Mesenchymal stem cell (in vitro differentiated cells and primary cell): ENCODE measurements at regions not wholly inside any gene's neighbourhood (a gene's known extent, or its start where the extent isn't known, plus 50 kb on each side); places are given as distances from the start of the nearest gene placed in this dataset.

Source experiments
- DNase-seq: peaks from one replicate; pipeline ENCODE4 v3.0.0-alpha.2; 2013
- H2AFZ ChIP-seq: one replicate; pipeline ENCODE4 v1.6.1; 2013; ENCODE audit warnings: low read depth, mild to moderate bottlenecking, control low read depth, inconsistent platforms, low read length, moderate library complexity
- H2AK5ac ChIP-seq: 2 replicates; pipeline ENCODE4 v1.6.1; 2013; ENCODE audit warnings: low read length, moderate library complexity, mild to moderate bottlenecking, inconsistent platforms; ENCODE audit not compliant: severe bottlenecking
- H2BK120ac ChIP-seq: one replicate; pipeline ENCODE4 v1.6.1; 2013; ENCODE audit warnings: low read depth, mild to moderate bottlenecking, inconsistent platforms, low read length, moderate library complexity
- H2BK12ac ChIP-seq, 2 experiments: one replicate each; pipeline ENCODE4 v1.6.1; 2013; ENCODE audit warnings: inconsistent platforms in 2 of 2, low read length in 2 of 2, mild to moderate bottlenecking in 2 of 2, moderate library complexity in 2 of 2, control low read depth in 1 of 2
- H2BK15ac ChIP-seq: one replicate; pipeline ENCODE4 v1.6.1; 2013; ENCODE audit warnings: mild to moderate bottlenecking, low read depth, inconsistent platforms; ENCODE audit not compliant: poor library complexity, severe bottlenecking
- H2BK5ac ChIP-seq: 2 replicates; pipeline ENCODE4 v1.6.1; 2013; ENCODE audit warnings: low read depth, mild to moderate bottlenecking, low read length, control low read depth, inconsistent platforms; ENCODE audit not compliant: poor library complexity, severe bottlenecking
- H3K14ac ChIP-seq, 2 experiments: one replicate each; pipeline ENCODE4 v1.6.1; 2013; ENCODE audit warnings: inconsistent platforms in 2 of 2, low read length in 2 of 2, control low read depth in 1 of 2, mild to moderate bottlenecking in 1 of 2, moderate library complexity in 1 of 2
- H3K18ac ChIP-seq, 2 experiments: one replicate each; pipeline ENCODE4 v1.6.1; 2013; ENCODE audit warnings: inconsistent platforms in 2 of 2, low read length in 2 of 2, control low read depth in 1 of 2, low read depth in 1 of 2, mild to moderate bottlenecking in 1 of 2
- H3K23ac ChIP-seq, 2 experiments: one replicate each; pipeline ENCODE4 v1.6.1; 2013; ENCODE audit warnings: inconsistent platforms in 2 of 2, low read length in 2 of 2, mild to moderate bottlenecking in 2 of 2, moderate library complexity in 2 of 2, control low read depth in 1 of 2
- H3K27ac ChIP-seq: 2 replicates; pipeline ENCODE4 v1.5.1; 2013; ENCODE audit warnings: mild to moderate bottlenecking, moderate library complexity, low read length, control low read depth, inconsistent platforms; ENCODE audit not compliant: poor library complexity, severe bottlenecking
- H3K27me3 ChIP-seq, 2 experiments: 2 replicates each; pipeline versions ENCODE4 v1.6.1 to v1.7.0; 2013; ENCODE audit warnings: low read length in 2 of 2, mild to moderate bottlenecking in 2 of 2, moderate library complexity in 2 of 2, control low read depth in 1 of 2, inconsistent platforms in 1 of 2; ENCODE audit not compliant: control insufficient read depth in 1 of 2, insufficient read depth in 1 of 2
- H3K36me3 ChIP-seq, 2 experiments: 2 replicates each; pipeline versions ENCODE4 v1.6.1 to v1.7.0; 2013; ENCODE audit warnings: low read length in 2 of 2, control low read depth in 1 of 2, inconsistent platforms in 1 of 2, low read depth in 1 of 2, mild to moderate bottlenecking in 1 of 2; ENCODE audit not compliant: insufficient read depth in 2 of 2, control insufficient read depth in 1 of 2
- H3K4ac ChIP-seq, 2 experiments: one replicate each; pipeline ENCODE4 v1.6.1; 2013; ENCODE audit warnings: inconsistent platforms in 2 of 2, low read length in 2 of 2, mild to moderate bottlenecking in 2 of 2, moderate library complexity in 2 of 2, control low read depth in 1 of 2, low read depth in 1 of 2
- H3K4me1 ChIP-seq: 2 replicates; pipeline ENCODE4 v1.6.1; 2013; ENCODE audit warnings: low read depth, low read length, control low read depth; ENCODE audit not compliant: control insufficient read depth, insufficient read depth
- H3K4me2 ChIP-seq: 2 replicates; pipeline ENCODE4 v1.6.1; 2013; ENCODE audit warnings: low read length, mild to moderate bottlenecking, inconsistent platforms; ENCODE audit not compliant: poor library complexity, severe bottlenecking
- H3K4me3 ChIP-seq, 2 experiments: 2 replicates each; pipeline versions ENCODE4 v1.5.1 to v1.7.0; 2013; ENCODE audit warnings: low read length in 2 of 2, mild to moderate bottlenecking in 2 of 2, control low read depth in 1 of 2, low read depth in 1 of 2; ENCODE audit not compliant: insufficient read depth in 1 of 2
- H3K79me1 ChIP-seq: replicated peaks from 2 replicates; pipeline ENCODE4 v1.6.1; 2013; ENCODE audit warnings: mild to moderate bottlenecking, control low read depth, low read length, inconsistent platforms; ENCODE audit not compliant: poor library complexity, severe bottlenecking
- H3K9ac ChIP-seq: 2 replicates; pipeline ENCODE4 v1.7.0; 2013; ENCODE audit warnings: mild to moderate bottlenecking, low read length, moderate library complexity
- H3K9me3 ChIP-seq: 2 replicates; pipeline ENCODE4 v1.7.0; 2013; ENCODE audit warnings: mild to moderate bottlenecking, low read length; ENCODE audit not compliant: control insufficient read depth
- H4K8ac ChIP-seq: one replicate; pipeline ENCODE4 v1.6.1; 2013; ENCODE audit warnings: inconsistent platforms, mild to moderate bottlenecking, low read length, moderate library complexity
- H4K91ac ChIP-seq: one replicate; pipeline ENCODE4 v1.6.1; 2013; ENCODE audit warnings: mild to moderate bottlenecking, low read length, inconsistent platforms
- WGBS: methylation state at CpG from one replicate; pipeline ENCODE4 v1.1.7; 2013; ENCODE audit warnings: mixed read lengths; 5-methylcytosine and 5-hydroxymethylcytosine counted together

DNA sequence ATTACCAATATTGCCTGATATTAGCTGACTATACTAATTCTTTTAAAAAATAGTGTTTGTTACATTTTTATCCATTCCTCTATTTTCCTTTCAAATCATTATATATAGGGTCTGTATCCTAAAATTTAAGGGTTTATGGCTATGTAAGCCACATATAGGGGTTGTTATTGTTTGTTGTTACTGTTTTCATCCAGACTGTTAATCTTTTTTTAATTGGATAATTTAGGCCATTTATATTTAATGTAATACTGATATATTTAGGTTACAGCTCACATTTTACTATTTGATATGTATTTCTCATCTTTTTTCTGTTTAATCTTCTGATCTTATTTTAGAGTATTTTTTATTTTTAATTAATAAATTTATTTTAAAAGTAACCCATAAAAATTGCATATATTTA, 487.1 kb upstream of the SGCG start:
- H3K4me1 ChIP-seq = no peaks in the 10 kb centered on the region
- H3K79me1 ChIP-seq = no peaks in the 10 kb centered on the region
- no peak overlapping the region for H3K4me2 ChIP-seq
- no peak overlapping the region for H3K4me3 ChIP-seq
- H2BK5ac ChIP-seq = no peak overlapping the region
- H2BK12ac ChIP-seq = no peak overlapping the region
- H2AFZ ChIP-seq = no peak overlapping the region
- H3K23ac ChIP-seq = no peak overlapping the region
- no peak overlapping the region for H3K18ac ChIP-seq
- no peak overlapping the region for H3K4ac ChIP-seq
- no peak overlapping the region for H3K27ac ChIP-seq
- H2BK15ac ChIP-seq = no peak overlapping the region
- H3K9me3 ChIP-seq = peaks cover 25% of the 10 kb centered on the region
- H2AK5ac ChIP-seq = no peak overlapping the region
- H3K14ac ChIP-seq = no peak overlapping the region
- H3K27me3 ChIP-seq = no peaks in the 10 kb centered on the region
- H3K9ac ChIP-seq = no peak overlapping the region
- no peak for DNase-seq
- H3K36me3 ChIP-seq = no peaks in the 10 kb centered on the region
- no peak overlapping the region for H4K8ac ChIP-seq
- H4K91ac ChIP-seq = no peak overlapping the region
- H2BK120ac ChIP-seq = no peak overlapping the region

DNA sequence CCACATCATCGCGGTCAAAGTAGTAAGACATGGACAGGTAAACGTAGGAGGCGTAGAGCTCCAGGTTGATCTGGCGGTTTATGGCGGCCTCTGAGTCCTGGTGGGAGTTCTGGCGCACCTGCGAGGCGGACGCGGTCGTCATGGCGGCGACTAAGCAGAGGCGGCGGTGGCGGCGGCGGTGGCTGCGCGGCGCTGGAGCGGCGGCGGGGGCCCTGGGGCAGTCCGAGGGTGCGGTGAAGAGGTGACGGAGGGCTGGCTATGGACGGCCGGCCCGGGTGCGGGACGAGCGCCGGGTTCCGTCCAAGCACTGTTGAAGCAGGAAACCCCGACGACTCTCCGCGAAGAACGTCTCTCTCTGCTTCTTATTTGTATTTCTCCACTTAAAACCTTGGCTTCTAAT, 484.3 kb upstream of the SGCG start:
- Histone ChIP-seq H2BK120ac (no peak overlapping the region), H4K8ac (no peak overlapping the region), H3K4me1 (no peaks in the 10 kb centered on the region), H3K18ac (no peak overlapping the region), H2AFZ (no peak overlapping the region), H2BK5ac (no peak overlapping the region), H3K4me2 (no peak overlapping the region), H3K14ac (no peak overlapping the region), H3K27ac (no peak overlapping the region), H2AK5ac (no peak overlapping the region), H2BK15ac (no peak overlapping the region), H3K4me3 (no peak overlapping the region), H3K23ac (no peak overlapping the region), H3K27me3 (no peaks in the 10 kb centered on the region), H3K79me1 (no peaks in the 10 kb centered on the region), H3K9me3 (peaks cover 34% of the 10 kb centered on the region), H3K36me3 (no peaks in the 10 kb centered on the region), H3K4ac (no peak overlapping the region), H4K91ac (no peak overlapping the region), H2BK12ac (no peak overlapping the region), H3K9ac (no peak overlapping the region)
- no peak for DNase-seq
- 91% methylated on average over 32 of the region's 41 CpGs for WGBS

DNA sequence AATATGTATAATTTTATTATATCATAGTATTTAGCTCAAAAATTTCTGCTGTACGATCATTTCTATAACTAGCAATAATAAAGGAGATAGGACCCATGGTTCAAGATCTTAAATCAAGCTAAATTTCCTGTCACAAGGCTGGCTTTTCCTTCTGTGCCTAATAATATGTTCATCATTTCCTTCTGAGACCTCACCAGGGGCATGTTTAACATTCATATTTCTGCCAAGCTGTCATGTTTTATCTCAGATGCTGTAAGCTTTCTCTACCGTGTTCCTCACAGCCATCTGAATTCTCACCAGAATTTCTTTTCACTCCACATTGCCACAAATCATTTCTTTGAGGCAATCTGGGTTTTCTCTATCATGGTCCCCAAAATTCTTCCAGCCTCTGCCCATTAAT, 482.3 kb upstream of the SGCG start:
- Histone ChIP-seq H3K36me3 (no peaks in the 10 kb centered on the region), H2BK15ac (no peak overlapping the region), H2AK5ac (no peak overlapping the region), H3K23ac (no peak overlapping the region), H3K9ac (no peak overlapping the region), H2AFZ (no peak overlapping the region), H4K8ac (no peak overlapping the region), H3K4me2 (no peak overlapping the region), H3K9me3 (peaks cover 29% of the 10 kb centered on the region), H3K4ac (no peak overlapping the region), H3K18ac (no peak overlapping the region), H2BK120ac (no peak overlapping the region), H3K14ac (no peak overlapping the region), H2BK5ac (no peak overlapping the region), H2BK12ac (no peak overlapping the region), H4K91ac (no peak overlapping the region), H3K4me3 (no peak overlapping the region), H3K27me3 (no peaks in the 10 kb centered on the region), H3K27ac (no peak overlapping the region), H3K79me1 (no peaks in the 10 kb centered on the region), H3K4me1 (no peaks in the 10 kb centered on the region)
- 79% methylated on average over 2 of the region's 2 CpGs for WGBS
- no peak for DNase-seq

DNA sequence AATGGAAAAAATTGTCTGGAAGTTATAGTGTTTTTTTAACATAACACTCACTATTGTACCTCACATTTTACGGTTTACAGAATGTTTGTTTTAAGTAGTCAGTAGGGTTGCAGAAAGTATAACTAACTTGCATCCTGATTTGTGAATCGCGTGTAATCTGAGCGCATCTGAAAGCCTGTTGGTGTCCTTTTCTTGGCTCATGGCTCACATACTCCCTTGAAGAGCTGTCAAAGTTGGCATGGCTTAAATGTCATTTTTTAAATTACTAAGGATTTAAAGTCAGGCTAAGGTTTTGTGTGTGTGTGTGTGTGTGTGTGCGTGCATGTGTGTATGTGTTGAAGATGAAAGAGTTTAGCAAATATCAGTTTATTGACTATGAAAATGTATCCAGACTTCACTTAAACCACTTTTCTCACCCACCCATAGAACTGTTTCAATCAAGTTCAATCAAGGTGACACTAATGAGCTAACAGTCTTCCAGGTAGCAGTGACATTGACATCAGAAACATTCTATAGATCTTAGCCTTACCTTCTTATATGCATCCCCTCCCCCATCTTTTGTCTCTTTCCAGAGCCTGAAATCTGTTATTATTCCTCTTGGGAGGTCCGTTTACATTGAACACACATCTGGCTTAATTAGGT, 480.4 kb upstream of the SGCG start:
- Histone ChIP-seq H2BK5ac (no peak overlapping the region), H2BK12ac (no peak overlapping the region), H3K18ac (no peak overlapping the region), H3K27ac (no peak overlapping the region), H2BK15ac (no peak overlapping the region), H3K4ac (no peak overlapping the region), H2AK5ac (no peak overlapping the region), H3K27me3 (no peaks in the 10 kb centered on the region), H4K8ac (no peak overlapping the region), H4K91ac (no peak overlapping the region), H3K14ac (no peak overlapping the region), H3K36me3 (no peaks in the 10 kb centered on the region), H3K9ac (no peak overlapping the region), H2AFZ (peak overlapping the region; percentile 10), H3K4me3 (no peak overlapping the region), H3K9me3 (peaks cover 17% of the 10 kb centered on the region), H2BK120ac (no peak overlapping the region), H3K4me2 (no peak overlapping the region), H3K79me1 (no peaks in the 10 kb centered on the region), H3K23ac (no peak overlapping the region), H3K4me1 (no peaks in the 10 kb centered on the region)
- no peak for DNase-seq
- 86% methylated on average over 5 of the region's 6 CpGs for WGBS
